Esophagus squamous epithelium (tissue), 4 donors: ENCODE measurements at regions not wholly inside any gene's neighbourhood (a gene's known extent, or its start where the extent isn't known, plus 50 kb on each side); places are given as distances from the start of the nearest gene placed in this dataset.

ENCODE experiments used
- POLR2A ChIP-seq, 4 donors: fragments of 450-650 bp; IDR thresholded peaks; one replicate each; pipeline ENCODE4 v1.6.1; 2017; ENCODE audit warnings: antibody characterized with exemption in 4 of 4, mild to moderate bottlenecking in 4 of 4, moderate library complexity in 3 of 4
- TF ChIP-seq, protein P1 (sequence below), 6 experiments: fragments of 450-650 bp in 4 of 6; fragments of 200-600 bp in 2 of 6; sonication (generic) in 2 of 6; IDR thresholded peaks; one replicate each; pipeline ENCODE4 v1.5.1; 2016 to 2019; ENCODE audit warnings: antibody characterized with exemption in 6 of 6, mild to moderate bottlenecking in 4 of 6, moderate library complexity in 4 of 6

DNA sequence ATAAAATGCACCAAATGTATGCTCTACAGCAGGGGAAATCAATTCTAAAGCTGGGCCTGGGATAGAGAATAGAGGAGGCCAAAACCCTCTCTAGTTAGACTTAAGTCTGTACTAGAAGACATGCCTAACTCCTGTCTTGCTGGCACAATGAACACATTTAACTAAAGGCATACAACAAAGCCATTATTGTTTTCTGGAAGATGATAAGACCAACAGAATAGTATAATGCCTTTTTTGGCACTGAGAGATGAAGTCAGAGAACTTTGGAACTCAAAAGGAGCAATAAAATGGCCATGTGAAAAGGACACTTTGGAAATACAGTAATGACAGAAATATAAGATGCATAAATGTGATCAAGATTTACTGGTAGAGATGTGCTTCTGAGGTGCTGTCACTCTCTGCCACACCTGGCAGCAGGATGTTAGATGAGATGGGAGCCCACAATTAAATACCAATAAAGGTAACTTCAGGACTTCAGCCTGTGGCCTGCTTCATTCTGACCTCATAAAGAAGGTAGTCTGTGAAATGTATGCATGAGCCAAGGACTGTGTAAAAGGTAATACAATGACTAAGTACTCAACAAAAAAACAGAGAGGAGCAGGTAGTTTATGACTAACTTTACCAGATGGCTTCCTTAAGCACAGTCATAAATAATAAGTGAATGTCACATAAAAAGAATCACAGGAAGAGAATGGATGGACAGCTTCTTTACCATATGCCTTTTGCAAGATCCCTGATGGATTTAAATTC lies 333.4 kb downstream of the BCKDHB start:
- TF ChIP-seq, protein P1, sequence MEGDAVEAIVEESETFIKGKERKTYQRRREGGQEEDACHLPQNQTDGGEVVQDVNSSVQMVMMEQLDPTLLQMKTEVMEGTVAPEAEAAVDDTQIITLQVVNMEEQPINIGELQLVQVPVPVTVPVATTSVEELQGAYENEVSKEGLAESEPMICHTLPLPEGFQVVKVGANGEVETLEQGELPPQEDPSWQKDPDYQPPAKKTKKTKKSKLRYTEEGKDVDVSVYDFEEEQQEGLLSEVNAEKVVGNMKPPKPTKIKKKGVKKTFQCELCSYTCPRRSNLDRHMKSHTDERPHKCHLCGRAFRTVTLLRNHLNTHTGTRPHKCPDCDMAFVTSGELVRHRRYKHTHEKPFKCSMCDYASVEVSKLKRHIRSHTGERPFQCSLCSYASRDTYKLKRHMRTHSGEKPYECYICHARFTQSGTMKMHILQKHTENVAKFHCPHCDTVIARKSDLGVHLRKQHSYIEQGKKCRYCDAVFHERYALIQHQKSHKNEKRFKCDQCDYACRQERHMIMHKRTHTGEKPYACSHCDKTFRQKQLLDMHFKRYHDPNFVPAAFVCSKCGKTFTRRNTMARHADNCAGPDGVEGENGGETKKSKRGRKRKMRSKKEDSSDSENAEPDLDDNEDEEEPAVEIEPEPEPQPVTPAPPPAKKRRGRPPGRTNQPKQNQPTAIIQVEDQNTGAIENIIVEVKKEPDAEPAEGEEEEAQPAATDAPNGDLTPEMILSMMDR (IDR thresholded peaks at IDR 0.05) = no peak
- no peak for TF ChIP-seq POLR2A (IDR thresholded peaks at IDR 0.05)
